GM21723 (cell line): ENCODE measurements at regions not wholly inside any gene's neighbourhood (a gene's known extent, or its start where the extent isn't known, plus 50 kb on each side); places are given as distances from the start of the nearest gene placed in this dataset.
"Not testable (repeated sequence)": the region's sequence is repeated elsewhere in the genome, so short reads cannot be mapped to it uniquely, and the experiment has no call there.

ENCODE experiments used
- ATAC-seq: cut with Tn5 transposase; IDR thresholded peaks from one replicate; pipeline ENCODE4 v1.9.1; 2021; ENCODE audit warnings: mild to moderate bottlenecking, moderate library complexity; ENCODE audit not compliant: unreplicated experiment

DNA sequence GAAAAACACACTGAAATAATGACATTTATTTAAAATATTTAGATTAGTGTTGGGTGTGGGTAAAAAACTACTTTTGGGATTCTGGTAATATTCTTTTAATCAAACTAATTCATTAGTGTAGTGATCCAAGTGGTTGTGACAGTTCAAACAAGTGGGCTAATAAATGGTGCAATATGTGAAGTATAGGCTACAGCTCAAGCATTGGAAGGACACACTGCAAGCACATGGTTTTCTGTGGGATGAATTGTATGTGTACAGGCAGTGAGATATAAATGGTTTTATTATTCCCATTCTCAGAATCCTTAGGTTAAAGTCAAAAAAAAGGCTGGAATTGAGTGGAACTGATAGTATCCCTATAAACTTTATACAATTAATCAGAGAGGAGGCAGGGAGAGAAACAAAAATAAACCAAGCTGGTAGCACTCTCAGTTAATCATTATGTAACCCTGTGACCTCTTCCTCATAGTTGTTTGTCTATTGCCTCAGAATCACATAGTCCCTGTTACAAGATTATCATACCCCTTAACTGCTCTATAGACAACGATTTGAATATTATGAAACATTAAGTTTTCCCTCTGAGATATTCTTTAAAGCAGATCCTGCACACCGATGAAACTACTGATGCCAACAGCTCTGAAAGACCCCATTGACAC is 1755.4 kb upstream of the ACO1 start:
- ATAC-seq: no peak

- no peak for ATAC-seq
These were observed 1754.0 kb upstream of the ACO1 start for GRCh38 chr9:30630459-30630858.

DNA sequence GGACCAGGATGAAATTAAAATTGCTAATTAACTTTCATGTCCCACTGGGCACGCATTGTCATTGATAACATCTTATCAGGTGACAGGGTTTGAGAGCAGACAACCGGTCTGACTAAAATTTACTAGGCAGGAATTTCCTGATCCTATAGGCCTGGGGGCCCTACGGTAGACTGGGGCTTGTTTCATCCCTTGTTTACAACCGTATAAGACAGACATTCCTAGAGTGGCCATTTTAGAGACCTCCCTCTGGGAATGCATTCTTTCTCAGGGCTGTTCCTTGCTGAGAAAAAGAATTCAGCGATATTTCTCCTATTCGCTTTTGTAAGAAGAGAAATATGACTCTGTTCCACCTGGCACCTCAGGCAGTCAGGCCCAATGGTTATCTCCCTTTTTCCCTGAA is 1737.8 kb upstream of the ACO1 start:
- ATAC-seq: not testable (repeated sequence)

DNA sequence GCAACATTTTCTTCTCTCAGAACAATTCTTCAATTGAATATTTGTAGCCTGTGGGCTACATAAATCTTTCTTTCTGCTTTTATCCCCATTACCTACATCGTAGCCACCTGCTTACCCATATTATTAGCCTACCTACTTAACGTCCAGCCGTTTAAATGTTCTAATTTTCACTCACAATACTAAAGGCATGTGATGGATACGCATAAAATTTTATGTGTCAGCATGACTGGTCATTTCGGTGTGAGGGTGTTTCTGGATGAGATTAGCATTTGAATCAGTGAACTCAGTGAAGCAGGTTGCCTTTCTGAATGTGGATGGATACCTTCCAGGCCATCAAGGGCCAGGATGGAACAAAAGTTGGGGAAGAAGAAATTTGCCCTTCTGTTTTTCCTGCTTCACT is 1722.5 kb upstream of the ACO1 start:
- no peak for ATAC-seq

DNA sequence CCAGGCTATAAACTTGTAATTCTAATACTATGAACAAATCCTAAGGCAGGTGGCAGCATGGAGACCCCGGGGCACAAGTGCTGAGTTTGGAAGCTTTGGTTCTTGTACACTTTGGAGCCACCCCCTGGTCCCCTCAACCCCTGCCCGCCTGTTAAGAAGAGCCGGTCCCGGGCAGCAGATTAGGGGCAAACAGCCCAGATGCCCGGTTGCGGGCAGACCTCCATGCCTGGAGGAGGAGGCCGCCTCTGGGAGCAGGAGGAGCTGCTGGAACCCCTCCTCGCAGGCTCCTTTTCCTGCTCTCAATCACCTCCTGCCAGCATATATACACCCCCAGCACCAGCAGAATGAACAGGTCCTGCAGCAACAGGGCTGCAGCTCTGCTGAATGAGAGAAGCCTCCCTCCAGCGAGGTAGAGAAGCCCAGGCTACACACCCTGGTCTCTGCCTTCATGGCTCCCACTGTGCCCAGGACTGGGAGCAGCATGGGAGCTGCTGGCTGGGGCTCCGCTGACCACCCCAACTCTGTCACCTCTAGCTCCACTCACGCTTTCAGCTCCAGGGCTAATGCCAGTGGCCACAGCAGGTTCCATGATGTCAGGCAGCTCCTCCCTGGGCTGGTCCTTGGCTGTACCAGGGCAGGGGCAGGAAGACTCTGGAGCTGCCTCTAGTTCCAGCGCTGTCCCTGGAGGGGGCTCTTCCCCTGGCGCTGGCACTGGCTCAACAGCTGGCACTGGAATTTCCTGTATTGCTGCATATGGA is 1713.5 kb upstream of the ACO1 start:
- no peak for ATAC-seq

DNA sequence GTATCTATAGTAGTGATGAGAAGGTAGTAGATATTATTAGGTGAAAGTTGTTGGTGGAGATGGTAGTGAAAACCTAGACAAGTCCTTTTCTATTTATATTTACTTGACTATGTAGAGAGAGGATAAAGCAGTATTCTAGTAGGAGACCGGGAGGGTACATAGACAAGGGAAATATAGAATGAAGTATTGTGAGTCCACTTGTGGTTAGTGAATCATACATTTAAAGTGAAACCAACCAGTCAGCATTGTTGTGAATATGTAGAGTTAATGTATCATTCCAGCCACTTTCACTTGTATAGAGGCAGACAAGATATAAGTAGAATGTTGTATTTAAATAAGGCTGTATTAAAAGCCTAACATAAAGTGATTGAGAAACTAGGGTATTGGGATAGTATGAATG is 1711.3 kb upstream of the ACO1 start:
- ATAC-seq: no peak

DNA sequence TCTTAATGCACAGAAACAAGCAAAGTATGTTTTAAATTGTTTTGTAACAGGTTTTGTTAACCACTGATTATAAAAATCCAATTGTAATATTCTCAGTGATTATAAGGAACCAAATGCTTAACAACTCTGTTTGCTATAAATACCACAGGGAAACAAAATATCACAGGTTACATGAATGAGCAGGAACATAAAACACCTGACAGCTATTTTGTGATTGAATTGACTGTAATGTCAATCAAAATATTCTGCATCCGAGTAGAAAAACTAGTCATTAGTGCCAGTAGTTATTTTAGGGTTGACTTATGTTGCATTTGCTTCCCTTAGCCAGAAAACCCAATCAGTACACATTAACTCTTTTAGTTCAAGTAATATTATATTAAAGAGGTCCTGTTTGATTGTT is 1707.8 kb upstream of the ACO1 start:
- no peak for ATAC-seq

- no peak for ATAC-seq
These were observed 1707.2 kb upstream of the ACO1 start for GRCh38 chr9:30677221-30677620.

GRCh38 chr9:30688801-30689200 is 1695.6 kb upstream of the ACO1 start:
- ATAC-seq: no peak

- ATAC-seq: no peak
These were observed 1686.5 kb upstream of the ACO1 start for GRCh38 chr9:30697958-30698357.

GRCh38 chr9:30711591-30711990 is 1672.9 kb upstream of the ACO1 start:
- no peak for ATAC-seq

GRCh38 chr9:30713243-30713642 is 1671.2 kb upstream of the ACO1 start:
- ATAC-seq: no peak

- ATAC-seq: no peak
These were observed 1670.1 kb upstream of the ACO1 start for GRCh38 chr9:30714389-30714788.

- no peak for ATAC-seq
These were observed 1666.0 kb upstream of the ACO1 start for GRCh38 chr9:30718483-30718882.

GRCh38 chr9:30722065-30722464 is 1662.4 kb upstream of the ACO1 start:
- no peak for ATAC-seq

GRCh38 chr9:30723656-30724055 is 1660.8 kb upstream of the ACO1 start:
- no peak for ATAC-seq

GRCh38 chr9:30732060-30732459 is 1652.4 kb upstream of the ACO1 start:
- ATAC-seq: no peak

DNA sequence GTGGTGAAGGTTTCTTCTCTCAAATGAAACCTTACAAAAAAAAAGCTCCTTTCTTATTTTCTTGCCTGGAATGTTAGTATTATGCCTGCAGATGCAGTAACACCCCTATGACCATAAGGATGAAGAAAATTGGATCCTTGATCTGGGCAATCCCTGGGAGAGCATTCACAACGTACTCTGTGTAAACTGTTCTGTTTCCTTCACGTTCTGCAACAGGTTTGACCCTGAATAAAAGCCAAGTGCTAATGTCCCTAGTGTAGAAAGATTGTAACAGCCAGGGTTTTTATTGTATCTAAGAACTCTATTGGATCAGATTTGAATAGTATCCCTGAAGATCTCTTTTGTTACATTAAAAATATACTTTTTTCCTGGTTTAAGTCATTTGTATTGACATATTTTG is 1639.6 kb upstream of the ACO1 start:
- no peak for ATAC-seq

- no peak for ATAC-seq
These were observed 1637.9 kb upstream of the ACO1 start for GRCh38 chr9:30746589-30746988.

DNA sequence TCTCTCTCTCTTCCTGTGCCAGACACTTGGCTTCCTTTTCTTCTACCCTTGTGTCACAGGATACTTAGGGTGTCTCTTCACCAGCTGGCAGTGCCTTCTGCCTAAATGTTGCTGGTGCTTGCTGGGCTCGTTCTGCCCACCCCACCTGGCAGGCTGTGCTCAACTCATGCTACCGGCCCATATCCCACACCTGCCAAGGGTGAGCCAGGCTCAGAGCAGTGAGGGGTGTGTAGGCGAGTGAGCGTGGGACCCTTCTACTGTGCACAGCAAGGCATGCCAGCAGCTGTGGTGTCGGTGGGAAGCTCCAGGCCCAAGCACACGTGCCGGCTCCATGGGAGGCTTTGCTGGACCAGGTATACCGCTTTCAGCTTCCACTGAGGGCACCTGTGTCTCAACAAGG is 1626.7 kb upstream of the ACO1 start:
- no peak for ATAC-seq

DNA sequence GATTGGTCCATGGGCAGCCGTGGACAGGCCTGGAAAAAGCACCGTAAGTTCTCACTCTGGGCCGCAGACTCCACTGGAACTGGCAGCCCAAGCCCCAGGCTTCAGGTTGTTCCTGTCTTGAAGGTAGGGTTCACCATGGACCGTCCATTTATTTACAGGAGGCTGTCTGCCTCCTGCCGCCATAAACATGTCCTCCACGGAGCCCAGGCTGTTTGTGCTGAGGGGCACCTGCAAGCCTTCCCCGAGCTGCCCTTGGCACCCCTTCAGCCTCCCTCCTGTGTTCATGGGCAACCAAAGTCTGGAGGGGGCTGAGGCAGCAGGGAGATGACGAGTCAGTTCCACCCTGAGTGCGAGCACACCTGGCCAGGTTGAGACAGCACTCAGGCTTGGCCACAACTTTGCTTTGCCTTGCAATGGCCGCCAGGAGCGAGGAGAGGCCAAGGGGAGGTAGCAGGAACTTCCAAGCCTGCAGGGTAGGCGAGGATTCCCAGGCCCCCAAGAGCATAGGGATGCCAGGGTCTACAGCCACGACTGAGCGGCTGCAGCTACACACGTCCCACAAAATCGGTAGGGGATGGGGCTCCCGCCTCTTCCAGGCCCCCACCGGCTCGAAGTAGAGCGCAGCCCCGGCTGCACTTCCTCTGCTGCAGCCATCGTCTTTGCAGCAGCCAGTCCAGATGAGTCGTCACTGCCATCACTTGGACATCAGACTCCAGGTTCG is 1625.6 kb upstream of the ACO1 start:
- no peak for ATAC-seq

DNA sequence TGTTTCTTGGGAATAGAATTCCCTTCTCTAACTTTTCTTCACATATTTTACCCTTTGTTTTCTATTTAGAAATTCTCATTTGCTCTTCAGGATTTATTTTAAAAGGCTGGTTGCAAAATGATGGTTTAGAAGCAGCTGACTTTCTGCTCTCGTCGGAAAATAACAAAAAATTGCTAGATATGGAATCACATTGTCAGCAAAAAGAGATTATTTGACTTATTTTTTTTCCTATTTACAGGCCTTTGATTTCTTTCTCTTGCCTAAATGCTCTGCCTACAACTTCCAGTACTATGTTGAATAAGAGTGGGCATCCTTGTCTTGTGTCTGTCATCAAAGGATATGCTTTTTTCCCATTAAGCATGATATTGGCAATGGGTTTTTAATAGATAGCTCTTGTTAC is 1619.1 kb upstream of the ACO1 start:
- ATAC-seq: no peak
